ENCODE measurements at regions not wholly inside any gene's neighbourhood (a gene's known extent, or its start where the extent isn't known, plus 50 kb on each side); places are given as distances from the start of the nearest gene placed in this dataset.
A peak's percentile ranks its signal among the peaks of the same experiment; 100 is the strongest.

DNA sequence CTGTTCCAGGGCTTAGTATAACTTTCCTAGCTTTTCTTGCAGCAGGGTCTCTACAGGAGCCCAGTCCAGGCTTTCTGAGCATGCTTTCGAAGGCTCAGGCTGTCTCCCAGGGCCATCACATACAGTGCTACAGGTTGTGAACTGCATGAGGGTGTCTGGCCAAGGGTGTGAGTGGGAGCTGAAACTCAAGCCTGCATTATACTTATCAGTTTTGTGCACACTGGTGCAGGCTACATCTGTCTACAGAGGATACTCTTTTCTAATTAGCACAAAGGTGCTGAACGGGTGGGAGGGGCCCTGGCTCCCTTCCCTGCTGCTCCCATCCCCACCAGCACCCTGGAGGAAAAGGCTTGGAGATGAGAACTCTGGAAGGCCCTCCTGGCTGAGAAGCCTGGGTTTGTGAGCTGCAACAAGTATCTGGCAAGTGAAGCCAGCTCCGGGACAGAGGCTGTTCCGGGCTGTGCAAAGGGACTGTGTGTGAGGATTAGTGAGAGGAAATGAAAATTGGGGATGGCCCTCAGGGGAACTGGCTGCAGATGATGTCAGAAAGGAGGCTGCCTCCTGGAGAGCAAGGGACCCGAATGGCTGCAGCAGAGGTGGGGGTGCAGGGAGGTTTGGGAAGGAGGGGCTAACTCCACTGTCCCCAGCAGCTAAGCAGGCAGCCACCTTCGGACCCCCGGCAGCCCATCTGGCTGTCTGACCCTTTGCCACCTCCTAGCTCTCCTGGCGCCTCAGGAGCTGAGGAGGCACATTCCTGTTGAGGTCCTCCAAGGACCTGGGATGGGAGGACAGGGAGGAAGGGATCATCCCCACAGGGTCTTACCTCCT is 68.5 kb downstream of the EFNB1 start:
- Histone ChIP-seq H3K4me3 (no peak overlapping the region), H3K27me3 (no peaks in the 10 kb centered on the region), H3K36me3 (ENCODE audit: low read depth, missing control alignments) (no peaks in the 10 kb centered on the region), H3K4me1 (peaks cover 13% of the 10 kb centered on the region), H3K27ac (no peak overlapping the region), H3K9me3 (no peaks in the 10 kb centered on the region)
- 78 to 81% methylated on average over 3 to 8 of the region's 8 CpGs for WGBS, 2 donors
- intact Hi-C loops (cut with DNase I; ENCODE audit: low total_unique reads) = no loop called here
- no peak for DNase-seq
- TF ChIP-seq, protein P1, sequence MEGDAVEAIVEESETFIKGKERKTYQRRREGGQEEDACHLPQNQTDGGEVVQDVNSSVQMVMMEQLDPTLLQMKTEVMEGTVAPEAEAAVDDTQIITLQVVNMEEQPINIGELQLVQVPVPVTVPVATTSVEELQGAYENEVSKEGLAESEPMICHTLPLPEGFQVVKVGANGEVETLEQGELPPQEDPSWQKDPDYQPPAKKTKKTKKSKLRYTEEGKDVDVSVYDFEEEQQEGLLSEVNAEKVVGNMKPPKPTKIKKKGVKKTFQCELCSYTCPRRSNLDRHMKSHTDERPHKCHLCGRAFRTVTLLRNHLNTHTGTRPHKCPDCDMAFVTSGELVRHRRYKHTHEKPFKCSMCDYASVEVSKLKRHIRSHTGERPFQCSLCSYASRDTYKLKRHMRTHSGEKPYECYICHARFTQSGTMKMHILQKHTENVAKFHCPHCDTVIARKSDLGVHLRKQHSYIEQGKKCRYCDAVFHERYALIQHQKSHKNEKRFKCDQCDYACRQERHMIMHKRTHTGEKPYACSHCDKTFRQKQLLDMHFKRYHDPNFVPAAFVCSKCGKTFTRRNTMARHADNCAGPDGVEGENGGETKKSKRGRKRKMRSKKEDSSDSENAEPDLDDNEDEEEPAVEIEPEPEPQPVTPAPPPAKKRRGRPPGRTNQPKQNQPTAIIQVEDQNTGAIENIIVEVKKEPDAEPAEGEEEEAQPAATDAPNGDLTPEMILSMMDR (IDR thresholded peaks at IDR 0.05) = no peak
- TF ChIP-seq POLR2A (IDR thresholded peaks at IDR 0.05) = no peak

DNA sequence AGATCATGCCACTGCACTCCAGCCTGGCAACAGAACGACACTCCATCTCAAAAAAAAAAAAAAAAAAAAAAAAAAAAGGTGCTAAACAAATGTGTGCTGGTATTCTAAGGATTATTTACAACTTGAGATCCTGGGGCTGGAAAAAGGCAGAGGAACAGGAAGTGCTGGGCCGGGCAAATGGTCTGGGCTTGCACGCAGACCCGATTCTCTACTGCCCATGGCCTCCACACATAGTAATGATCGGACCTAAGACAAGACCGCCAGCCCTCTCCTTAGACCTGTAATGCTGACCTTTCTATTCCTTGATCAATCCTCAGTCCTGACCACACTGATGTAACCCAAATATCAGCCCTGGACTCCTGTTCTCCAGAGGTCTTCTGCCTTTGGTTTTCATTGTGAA is 67.8 kb downstream of the EFNB1 start:
- intact Hi-C loops (cut with DNase I; ENCODE audit: low total_unique reads) = no loop called here
- no peaks in the 10 kb centered on the region for H3K27me3 ChIP-seq
- no peak overlapping the region for H3K27ac ChIP-seq
- peaks cover 13% of the 10 kb centered on the region for H3K4me1 ChIP-seq
- DNase-seq = no peak
- H3K36me3 ChIP-seq (ENCODE audit: low read depth, missing control alignments) = no peaks in the 10 kb centered on the region
- TF ChIP-seq, protein P1 (IDR thresholded peaks at IDR 0.05) = no peak
- no peak overlapping the region for H3K4me3 ChIP-seq
- 73 to 81% methylated on average over 4 to 6 of the region's 6 CpGs for WGBS, 2 donors
- no peaks in the 10 kb centered on the region for H3K9me3 ChIP-seq

DNA sequence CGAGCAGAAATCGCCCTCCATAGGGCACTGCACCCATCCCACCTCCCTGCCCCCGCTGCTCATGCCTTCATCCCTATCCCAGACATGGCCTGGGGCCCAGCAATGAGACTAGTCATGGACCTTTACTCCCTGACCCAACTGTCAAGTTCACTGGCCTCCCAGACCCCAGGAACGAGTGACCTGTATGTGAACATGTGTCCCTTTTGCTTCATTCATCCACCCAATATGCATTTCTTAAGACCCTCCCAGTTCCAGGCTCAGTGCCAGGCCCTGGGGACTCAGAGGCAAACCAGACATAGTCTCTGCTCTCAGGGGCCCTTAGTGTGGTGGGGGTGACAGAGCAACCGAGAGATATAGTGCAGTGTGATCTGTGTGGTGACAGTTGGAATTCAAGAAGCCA is 67.0 kb downstream of the EFNB1 start:
- intact Hi-C loops (cut with DNase I; ENCODE audit: low total_unique reads) = no loop called here
- Histone ChIP-seq H3K27me3 (no peaks in the 10 kb centered on the region), H3K4me3 (no peak overlapping the region), H3K36me3 (ENCODE audit: low read depth, missing control alignments) (no peaks in the 10 kb centered on the region), H3K4me1 (peaks cover 13% of the 10 kb centered on the region), H3K9me3 (no peaks in the 10 kb centered on the region), H3K27ac (no peak overlapping the region)
- WGBS, 2 donors = 63 to 86% methylated on average over 1 to 5 of the region's 5 CpGs
- TF ChIP-seq, protein P1 (IDR thresholded peaks at IDR 0.05) = no peak
- no peak for TF ChIP-seq POLR2A (IDR thresholded peaks at IDR 0.05)
- DNase-seq = no peak

DNA sequence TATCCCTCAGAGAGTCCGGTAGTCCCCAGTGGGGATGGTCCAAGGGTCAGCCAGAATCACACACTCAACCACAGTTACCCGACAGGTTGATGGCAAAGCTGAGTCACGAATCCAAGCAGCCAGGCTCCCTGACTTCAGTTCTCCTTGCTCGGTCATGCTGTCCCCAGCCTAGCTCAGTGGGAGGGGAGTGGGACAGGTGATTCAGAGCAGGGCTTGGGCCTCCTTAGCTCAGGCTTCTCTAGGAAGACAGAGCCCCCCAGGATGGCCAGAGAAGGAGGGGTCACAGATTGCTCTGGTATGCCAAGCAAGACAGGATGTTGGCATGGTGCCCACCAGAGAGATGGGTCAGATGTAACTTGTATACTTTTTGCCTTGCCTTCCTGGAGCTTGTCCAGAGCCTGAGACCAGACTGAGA is 66.5 kb downstream of the EFNB1 start:
- Histone ChIP-seq H3K27me3 (no peaks in the 10 kb centered on the region), H3K36me3 (ENCODE audit: low read depth, missing control alignments) (no peaks in the 10 kb centered on the region), H3K9me3 (no peaks in the 10 kb centered on the region), H3K4me3 (no peak overlapping the region), H3K27ac (peak overlapping the region in 1 of 2 donors; percentile 44), H3K4me1 (peaks cover 13% of the 10 kb centered on the region)
- 14 to 60% methylated on average over 1 to 2 of the region's 4 CpGs for WGBS, 2 donors
- intact Hi-C loops (cut with DNase I; ENCODE audit: low total_unique reads) = no loop called here
- peak; percentile 36 for DNase-seq
- TF ChIP-seq, protein P1 (IDR thresholded peaks at IDR 0.05) = no peak
- TF ChIP-seq POLR2A (IDR thresholded peaks at IDR 0.05) = no peak

All from testis (tissue), 2 donors.